ENCODE measurements at regions not wholly inside any gene's neighbourhood (a gene's known extent, or its start where the extent isn't known, plus 50 kb on each side); places are given as distances from the start of the nearest gene placed in this dataset.

GRCh38 chr5:143962201-143962600 lies 150.2 kb downstream of the HMHB1 start:
- ATAC-seq (ENCODE audit: low read depth) (no peak), DNase-seq (no peak)
- Histone ChIP-seq H3K4me2 (replicated peaks; ENCODE audit: low read depth, low read length, poor library complexity, severe bottlenecking) (no peak overlapping the region), H2AFZ (ENCODE audit: insufficient read depth, low read depth, low read length, poor library complexity, severe bottlenecking) (no peak overlapping the region), H3K36me3 (replicated peaks in 1 of 2; ENCODE audit: control extremely low read depth in 1 of 2, control insufficient read depth in 1 of 2, extremely low read depth in 1 of 2, insufficient read depth in 2 of 2, low read length in 1 of 2) (no peaks in the 10 kb centered on the region), H3K4me1 (ENCODE audit: control insufficient read depth in 2 of 2, insufficient read depth in 2 of 2, low read length in 2 of 2) (peaks cover 0 to 3% of the 10 kb centered on the region in 2 donors), H3K4me3 (ENCODE audit: control extremely low read depth in 1 of 5, extremely low read depth in 1 of 5, insufficient read depth in 1 of 5, low read depth in 2 of 5, low read length in 4 of 5) (no peak overlapping the region), H3K79me2 (ENCODE audit: control insufficient read depth, insufficient read depth, low read length) (no peaks in the 10 kb centered on the region), H3K9me3 (ENCODE audit: control extremely low read depth in 1 of 3, control insufficient read depth in 2 of 3, insufficient read depth in 1 of 3, low read length in 2 of 3) (no peaks in the 10 kb centered on the region), H3K27me3 (replicated peaks in 1 of 4; ENCODE audit: control extremely low read depth in 1 of 4, control insufficient read depth in 3 of 4, insufficient read depth in 4 of 4, low read length in 3 of 4) (no peaks in the 10 kb centered on the region), H3K9ac (ENCODE audit: low read length) (no peak overlapping the region), H4K20me1 (ENCODE audit: control insufficient read depth, insufficient read depth, low read length, poor library complexity, severe bottlenecking) (no peaks in the 10 kb centered on the region), H3K27ac (ENCODE audit: low read length in 2 of 2) (no peak overlapping the region)
- Mint-ChIP-seq H3K27me3 (no peaks in the 10 kb centered on the region), H3K4me1 (no peaks in the 10 kb centered on the region), H3K4me3 (no peak overlapping the region), H3K9me3 (ENCODE audit: insufficient read depth) (no peaks in the 10 kb centered on the region), H3K27ac (no peak overlapping the region)
- CTCF ChIA-PET, result no interaction called here
- TF ChIP-seq, protein P1, sequence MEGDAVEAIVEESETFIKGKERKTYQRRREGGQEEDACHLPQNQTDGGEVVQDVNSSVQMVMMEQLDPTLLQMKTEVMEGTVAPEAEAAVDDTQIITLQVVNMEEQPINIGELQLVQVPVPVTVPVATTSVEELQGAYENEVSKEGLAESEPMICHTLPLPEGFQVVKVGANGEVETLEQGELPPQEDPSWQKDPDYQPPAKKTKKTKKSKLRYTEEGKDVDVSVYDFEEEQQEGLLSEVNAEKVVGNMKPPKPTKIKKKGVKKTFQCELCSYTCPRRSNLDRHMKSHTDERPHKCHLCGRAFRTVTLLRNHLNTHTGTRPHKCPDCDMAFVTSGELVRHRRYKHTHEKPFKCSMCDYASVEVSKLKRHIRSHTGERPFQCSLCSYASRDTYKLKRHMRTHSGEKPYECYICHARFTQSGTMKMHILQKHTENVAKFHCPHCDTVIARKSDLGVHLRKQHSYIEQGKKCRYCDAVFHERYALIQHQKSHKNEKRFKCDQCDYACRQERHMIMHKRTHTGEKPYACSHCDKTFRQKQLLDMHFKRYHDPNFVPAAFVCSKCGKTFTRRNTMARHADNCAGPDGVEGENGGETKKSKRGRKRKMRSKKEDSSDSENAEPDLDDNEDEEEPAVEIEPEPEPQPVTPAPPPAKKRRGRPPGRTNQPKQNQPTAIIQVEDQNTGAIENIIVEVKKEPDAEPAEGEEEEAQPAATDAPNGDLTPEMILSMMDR (IDR thresholded peaks at IDR 0.05), result no peak
- TF ChIP-seq EZH2 (IDR thresholded peaks at IDR 0.05; ENCODE audit: borderline replicate concordance, insufficient read depth, low read depth, low read length, poor library complexity, severe bottlenecking), result no peak
- POLR2A ChIA-PET, result no interaction called here
- intact Hi-C loops (cut with micrococcal nuclease), result no loop called here
- WGBS (ENCODE audit: insufficient coverage), result no CpG with 5 or more reads among the region's 1 CpG

DNA sequence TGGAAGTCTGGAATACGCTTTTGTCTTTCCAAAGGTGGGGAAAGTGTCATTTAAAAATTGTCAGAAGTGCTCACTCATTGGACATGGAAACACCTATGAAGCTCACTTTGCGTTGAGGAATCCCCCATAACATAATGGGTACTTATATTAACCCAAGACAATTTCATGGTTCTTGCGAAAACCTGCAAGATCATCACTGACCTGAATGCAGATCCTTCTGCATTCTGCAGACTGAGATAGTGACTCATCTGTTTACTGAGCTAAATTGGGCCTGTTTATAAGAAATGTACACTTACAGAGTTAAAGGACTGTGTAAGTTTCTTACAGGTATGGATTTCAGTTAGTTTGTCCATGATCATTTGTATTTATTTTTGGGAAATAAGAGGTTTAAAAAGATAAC lies 153.0 kb downstream of the HMHB1 start:
- Histone ChIP-seq H2AFZ (ENCODE audit: insufficient read depth, low read depth, low read length, poor library complexity, severe bottlenecking) (no peak overlapping the region), H3K36me3 (replicated peaks in 1 of 2; ENCODE audit: control extremely low read depth in 1 of 2, control insufficient read depth in 1 of 2, extremely low read depth in 1 of 2, insufficient read depth in 2 of 2, low read length in 1 of 2) (no peaks in the 10 kb centered on the region), H3K4me1 (ENCODE audit: control insufficient read depth in 2 of 2, insufficient read depth in 2 of 2, low read length in 2 of 2) (peaks cover 0 to 3% of the 10 kb centered on the region in 2 donors), H3K4me3 (ENCODE audit: control extremely low read depth in 1 of 5, extremely low read depth in 1 of 5, insufficient read depth in 1 of 5, low read depth in 2 of 5, low read length in 4 of 5) (no peak overlapping the region), H3K27ac (ENCODE audit: low read length in 2 of 2) (no peak overlapping the region), H4K20me1 (ENCODE audit: control insufficient read depth, insufficient read depth, low read length, poor library complexity, severe bottlenecking) (no peaks in the 10 kb centered on the region), H3K4me2 (replicated peaks; ENCODE audit: low read depth, low read length, poor library complexity, severe bottlenecking) (no peak overlapping the region), H3K27me3 (replicated peaks in 1 of 4; ENCODE audit: control extremely low read depth in 1 of 4, control insufficient read depth in 3 of 4, insufficient read depth in 4 of 4, low read length in 3 of 4) (peaks cover 0 to 4% (median 0%) of the 10 kb centered on the region in 4 experiments), H3K9me3 (ENCODE audit: control extremely low read depth in 1 of 3, control insufficient read depth in 2 of 3, insufficient read depth in 1 of 3, low read length in 2 of 3) (no peaks in the 10 kb centered on the region), H3K79me2 (ENCODE audit: control insufficient read depth, insufficient read depth, low read length) (no peaks in the 10 kb centered on the region), H3K9ac (ENCODE audit: low read length) (no peak overlapping the region)
- ChIA-PET POLR2A (no interaction called here), CTCF (no interaction called here)
- no peak for ATAC-seq (ENCODE audit: low read depth)
- no peak for TF ChIP-seq EZH2 (IDR thresholded peaks at IDR 0.05; ENCODE audit: borderline replicate concordance, insufficient read depth, low read depth, low read length, poor library complexity, severe bottlenecking)
- TF ChIP-seq, protein P1 (IDR thresholded peaks at IDR 0.05), result no peak
- H3K9me3 Mint-ChIP-seq (ENCODE audit: insufficient read depth), result no peaks in the 10 kb centered on the region
- no peak overlapping the region for H3K27ac Mint-ChIP-seq
- H3K27me3 Mint-ChIP-seq, result peaks cover 3% of the 10 kb centered on the region
- 83% methylated on average over 1 of the region's 3 CpGs for WGBS (ENCODE audit: insufficient coverage)
- intact Hi-C loops (cut with micrococcal nuclease), result no loop called here
- no peak for DNase-seq
- no peaks in the 10 kb centered on the region for H3K4me1 Mint-ChIP-seq
- H3K4me3 Mint-ChIP-seq, result no peak overlapping the region
